ENCODE measurements at regions not wholly inside any gene's neighbourhood (a gene's known extent, or its start where the extent isn't known, plus 50 kb on each side); places are given as distances from the start of the nearest gene placed in this dataset.

DNA sequence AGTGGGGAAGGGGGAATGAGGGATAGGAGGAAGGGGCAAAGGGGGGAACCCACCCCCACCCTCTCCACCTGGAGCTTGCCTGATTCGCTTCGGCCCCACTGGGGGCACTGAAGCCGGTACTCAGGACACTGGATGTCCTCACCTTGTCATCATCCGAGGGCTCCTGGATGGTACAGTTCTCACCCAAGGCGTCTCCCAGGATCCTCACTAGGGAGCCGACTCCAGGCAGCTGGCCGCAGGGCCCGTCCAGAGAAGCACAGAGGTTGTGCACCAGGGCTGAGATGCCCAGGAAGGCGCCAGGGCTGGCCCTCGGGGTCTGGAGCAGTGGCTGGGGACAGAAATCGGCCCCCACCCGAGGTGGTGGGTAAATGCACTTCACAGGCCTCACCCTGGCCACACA, 92.3 kb downstream of the LITAF start:
- TF ChIP-seq EP300 (IDR thresholded peaks at IDR 0.05; ENCODE audit: low read depth) = no peak
- TF ChIP-seq, protein P1, sequence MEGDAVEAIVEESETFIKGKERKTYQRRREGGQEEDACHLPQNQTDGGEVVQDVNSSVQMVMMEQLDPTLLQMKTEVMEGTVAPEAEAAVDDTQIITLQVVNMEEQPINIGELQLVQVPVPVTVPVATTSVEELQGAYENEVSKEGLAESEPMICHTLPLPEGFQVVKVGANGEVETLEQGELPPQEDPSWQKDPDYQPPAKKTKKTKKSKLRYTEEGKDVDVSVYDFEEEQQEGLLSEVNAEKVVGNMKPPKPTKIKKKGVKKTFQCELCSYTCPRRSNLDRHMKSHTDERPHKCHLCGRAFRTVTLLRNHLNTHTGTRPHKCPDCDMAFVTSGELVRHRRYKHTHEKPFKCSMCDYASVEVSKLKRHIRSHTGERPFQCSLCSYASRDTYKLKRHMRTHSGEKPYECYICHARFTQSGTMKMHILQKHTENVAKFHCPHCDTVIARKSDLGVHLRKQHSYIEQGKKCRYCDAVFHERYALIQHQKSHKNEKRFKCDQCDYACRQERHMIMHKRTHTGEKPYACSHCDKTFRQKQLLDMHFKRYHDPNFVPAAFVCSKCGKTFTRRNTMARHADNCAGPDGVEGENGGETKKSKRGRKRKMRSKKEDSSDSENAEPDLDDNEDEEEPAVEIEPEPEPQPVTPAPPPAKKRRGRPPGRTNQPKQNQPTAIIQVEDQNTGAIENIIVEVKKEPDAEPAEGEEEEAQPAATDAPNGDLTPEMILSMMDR (IDR thresholded peaks at IDR 0.05) = no peak
- TF ChIP-seq POLR2A (IDR thresholded peaks at IDR 0.05) = no peak
- no peak for TF ChIP-seq POLR2AphosphoS5 (IDR thresholded peaks at IDR 0.05)

Measured in transverse colon (tissue), 4 donors.